A549 (cell line): ENCODE measurements at regions not wholly inside any gene's neighbourhood (a gene's known extent, or its start where the extent isn't known, plus 50 kb on each side); places are given as distances from the start of the nearest gene placed in this dataset.

ENCODE experiments used
- ATAC-seq, 2 experiments: fragments of 200-7000 bp in 1 of 2; fragments of >200 bp in 1 of 2; cut with Nextera tagmentation in 1 of 2; cut with Tn5 transposase in 1 of 2; 3 replicates each; pipeline versions ENCODE4 v1.8.0 to v1.9.1; 2018 to 2020; ENCODE audit warnings: mild to moderate bottlenecking in 1 of 2, moderate library complexity in 1 of 2
- CTCF ChIA-PET: fragments of 300-600 bp; sonication (Branson Sonifier 250); formaldehyde crosslinking; extraction: SDS; loops from one replicate; lab custom pipeline; 2021; ENCODE audit warnings: antibody characterized with exemption, inconsistent platforms; lab: Yijun Ruan, JAX
- POLR2A ChIA-PET: fragments of 350-600 bp; formaldehyde crosslinking; extraction: SDS; loops from one replicate; lab custom pipeline; 2021; ENCODE audit warnings: antibody characterized with exemption, inconsistent platforms; lab: Yijun Ruan, JAX
- DNase-seq, 2 experiments: peaks; one replicate each; pipeline versions ENCODE4 v3.0.0 to v3.0.0-alpha.2; 2011 to 2016; ENCODE audit warnings: low read depth in 1 of 2, low spot score in 1 of 2
- FAIRE-seq: peaks from 2 replicates; lab custom pipeline; 2011; peaks lifted over from hg19 to GRCh38; lab: Jason Lieb, UNC
- H3K27ac ChIP-seq, 2 experiments: fragments of >200 bp; sonication (Bioruptor Twin); formaldehyde crosslinking; 3 replicates each; pipeline ENCODE4 v1.5.1; 2016 to 2017
- H3K4me1 ChIP-seq: fragments of >200 bp; sonication (Bioruptor Twin); formaldehyde crosslinking; 3 replicates; pipeline ENCODE4 v1.6.1; 2016
- H3K4me2 ChIP-seq: fragments of >200 bp; sonication (Bioruptor Twin); formaldehyde crosslinking; 3 replicates; pipeline ENCODE4 v1.6.1; 2016
- H3K4me3 ChIP-seq: fragments of >200 bp; sonication (Bioruptor Twin); formaldehyde crosslinking; 3 replicates; pipeline ENCODE4 v1.5.1; 2016
- H3K9me3 ChIP-seq: fragments of >200 bp; sonication (Bioruptor Twin); formaldehyde crosslinking; 3 replicates; pipeline ENCODE4 v1.6.1; 2016
- BCL3 ChIP-seq: fragments of >200 bp; sonication (Bioruptor Twin); formaldehyde crosslinking; IDR thresholded peaks from 3 replicates; pipeline ENCODE4 v1.6.1; 2016
- CBX2 ChIP-seq: fragments of 200-600 bp; sonication (generic); IDR thresholded peaks from 2 replicates; pipeline ENCODE4 v1.6.1; 2016; ENCODE audit warnings: low read depth, mild to moderate bottlenecking, borderline replicate concordance
- CEBPB ChIP-seq, 2 experiments: fragments of >200 bp in 1 of 2; sonication (Bioruptor Twin) in 1 of 2; formaldehyde crosslinking in 1 of 2; IDR thresholded peaks; 2 replicates each; pipeline ENCODE4 v1.6.1; 2012 to 2016
- CHD4 ChIP-seq: fragments of 200-600 bp; sonication (generic); IDR thresholded peaks from 2 replicates; pipeline ENCODE4 v1.6.1; 2016; ENCODE audit warnings: antibody characterized with exemption, mild to moderate bottlenecking, borderline replicate concordance
- CTCF ChIP-seq: fragments of >200 bp; sonication (Bioruptor Twin); formaldehyde crosslinking; IDR thresholded peaks from 3 replicates; pipeline ENCODE4 v1.5.1; 2016
- E2F6 ChIP-seq: IDR thresholded peaks from 2 replicates; pipeline ENCODE4 v1.6.1; 2012; ENCODE audit warnings: low read depth, borderline replicate concordance
- EHMT2 ChIP-seq: fragments of 200-600 bp; sonication (generic); IDR thresholded peaks from 2 replicates; pipeline ENCODE4 v1.6.1; 2016; ENCODE audit warnings: antibody characterized with exemption, low read depth, mild to moderate bottlenecking, moderate library complexity
- HES2 ChIP-seq: fragments of >200 bp; sonication (Bioruptor Twin); formaldehyde crosslinking; IDR thresholded peaks from 2 replicates; pipeline ENCODE4 v1.6.1; 2016
- HOXB5 ChIP-seq: fragments of 250-450 bp; sonication (Bioruptor Pico); IDR thresholded peaks from 2 replicates; pipeline ENCODE4 v1.5.0; 2020; ENCODE audit warnings: mild to moderate bottlenecking, moderate library complexity
- JUN ChIP-seq, 2 experiments: fragments of >200 bp; sonication (Bioruptor Twin); formaldehyde crosslinking; IDR thresholded peaks; 2 replicates in 1 of 2; 3 replicates in 1 of 2; pipeline ENCODE4 v1.6.1; 2016 to 2017
- KDM1A ChIP-seq: fragments of 200-600 bp; sonication (generic); IDR thresholded peaks from 2 replicates; pipeline ENCODE4 v1.6.1; 2016; ENCODE audit warnings: low read depth, mild to moderate bottlenecking
- KDM5A ChIP-seq: fragments of 200-600 bp; sonication (generic); IDR thresholded peaks from 2 replicates; pipeline ENCODE4 v1.6.1; 2016; ENCODE audit warnings: antibody characterized with exemption, mild to moderate bottlenecking
- MAFK ChIP-seq: fragments of 450-650 bp; IDR thresholded peaks from 2 replicates; pipeline ENCODE4 v1.6.1; 2014; ENCODE audit not compliant: partially characterized antibody
- MYC ChIP-seq: IDR thresholded peaks from 2 replicates; pipeline ENCODE4 v1.6.1; 2012; ENCODE audit warnings: mild to moderate bottlenecking, inconsistent platforms, low read length, improper control_type of control experiment, borderline replicate concordance
- PBX3 ChIP-seq: IDR thresholded peaks from 2 replicates; pipeline ENCODE4 v1.6.1; 2012
- RARB ChIP-seq: fragments of 250-450 bp; sonication (Bioruptor Pico); IDR thresholded peaks from 2 replicates; pipeline ENCODE4 v1.8.0; 2021; ENCODE audit warnings: mild to moderate bottlenecking, moderate library complexity
- REST ChIP-seq: fragments of 200-600 bp; sonication (generic); IDR thresholded peaks from 2 replicates; pipeline ENCODE4 v1.6.1; 2016; ENCODE audit warnings: antibody characterized with exemption, mild to moderate bottlenecking, moderate library complexity
- ZSCAN20 ChIP-seq: fragments of 250-450 bp; sonication (Bioruptor Pico); IDR thresholded peaks from 2 replicates; pipeline ENCODE4 v1.8.0; 2022; ENCODE audit warnings: mild to moderate bottlenecking, moderate library complexity
- WGBS: methylation state at CpG from one replicate; pipeline ENCODE4 v1.1.6; 2017; ENCODE audit errors: missing lambda C conversion rate; 5-methylcytosine and 5-hydroxymethylcytosine counted together

- POLR2A ChIA-PET: no interaction called here
- 30% methylated on average over 5 of the region's 5 CpGs for WGBS
- H3K4me2 ChIP-seq: no peak overlapping the region
These were observed 1002.5 kb upstream of the INTU start for GRCh38 chr4:126630230-126630629.

GRCh38 chr4:126633306-126633705 is 999.5 kb upstream of the INTU start:
- POLR2A ChIA-PET: no interaction called here
- Histone ChIP-seq H3K4me2 (no peak overlapping the region), H3K4me1 (no peaks in the 10 kb centered on the region), H3K9me3 (no peaks in the 10 kb centered on the region), H3K27ac (no peak overlapping the region), H3K4me3 (no peak overlapping the region)
- 73% methylated on average over 2 of the region's 2 CpGs for WGBS
- DNase-seq: no peak
- no peak for FAIRE-seq
- ATAC-seq: no peak
- TF ChIP-seq E2F6: no peak
- no peak for TF ChIP-seq HES2
- TF ChIP-seq MAFK: no peak
- TF ChIP-seq CBX2: no peak
- TF ChIP-seq CEBPB (IDR thresholded peaks at IDR 0.05): no peak
- TF ChIP-seq CHD4: no peak
- TF ChIP-seq EHMT2: no peak
- TF ChIP-seq CTCF: no peak
- no peak for TF ChIP-seq REST
- no peak for TF ChIP-seq BCL3
- no peak for TF ChIP-seq HOXB5 (CRISPR knock-in tag)
- no peak for TF ChIP-seq RARB (CRISPR knock-in tag)
- TF ChIP-seq KDM1A: no peak
- no peak for TF ChIP-seq PBX3
- no peak for TF ChIP-seq MYC
- no peak for TF ChIP-seq KDM5A
- TF ChIP-seq JUN (IDR thresholded peaks at IDR 0.05): no peak
- CTCF ChIA-PET: no interaction called here

More at GRCh38 chr4:126630230-126630629, 1002.5 kb upstream of the INTU start:
- CTCF ChIA-PET: interaction anchor here (1.2 kb wide), 1 partner anchor 11 kb away, joined by 3 read pairs; no protein-coding TSS in a partner anchor
- FAIRE-seq (no peak), DNase-seq (no peak), ATAC-seq (no peak)
- no peak overlapping the region for H3K27ac ChIP-seq
- H3K4me3 ChIP-seq: no peak overlapping the region
- no peaks in the 10 kb centered on the region for H3K4me1 ChIP-seq
- TF ChIP-seq ZSCAN20 (CRISPR knock-in tag) (no peak), BCL3 (no peak)
- H3K9me3 ChIP-seq: no peaks in the 10 kb centered on the region
